HL-60 (cell line): ENCODE measurements at regions not wholly inside any gene's neighbourhood (a gene's known extent, or its start where the extent isn't known, plus 50 kb on each side); places are given as distances from the start of the nearest gene placed in this dataset.

ENCODE experiments used
- CTCF ChIP-seq: IDR thresholded peaks from one replicate; pipeline ENCODE4 v1.5.1; 2011; ENCODE audit warnings: low read length, control low read depth, inconsistent platforms; ENCODE audit not compliant: insufficient read depth
- GABPA ChIP-seq: IDR thresholded peaks from 2 replicates; pipeline ENCODE4 v1.6.1; 2012; ENCODE audit warnings: low read depth
- POLR2AphosphoS5 ChIP-seq: IDR thresholded peaks from 2 replicates; pipeline ENCODE4 v1.6.1; 2012; ENCODE audit warnings: low read depth
- REST ChIP-seq: IDR thresholded peaks from 2 replicates; pipeline ENCODE4 v1.6.1; 2012; ENCODE audit warnings: low read depth; ENCODE audit not compliant: insufficient replicate concordance

- TF ChIP-seq POLR2AphosphoS5 (no peak), CTCF (no peak), REST (no peak), GABPA (no peak)
These were observed 338.4 kb upstream of the NOCT start for GRCh38 chr4:138677212-138677611.
